ENCODE measurements at regions not wholly inside any gene's neighbourhood (a gene's known extent, or its start where the extent isn't known, plus 50 kb on each side); places are given as distances from the start of the nearest gene placed in this dataset.

DNA sequence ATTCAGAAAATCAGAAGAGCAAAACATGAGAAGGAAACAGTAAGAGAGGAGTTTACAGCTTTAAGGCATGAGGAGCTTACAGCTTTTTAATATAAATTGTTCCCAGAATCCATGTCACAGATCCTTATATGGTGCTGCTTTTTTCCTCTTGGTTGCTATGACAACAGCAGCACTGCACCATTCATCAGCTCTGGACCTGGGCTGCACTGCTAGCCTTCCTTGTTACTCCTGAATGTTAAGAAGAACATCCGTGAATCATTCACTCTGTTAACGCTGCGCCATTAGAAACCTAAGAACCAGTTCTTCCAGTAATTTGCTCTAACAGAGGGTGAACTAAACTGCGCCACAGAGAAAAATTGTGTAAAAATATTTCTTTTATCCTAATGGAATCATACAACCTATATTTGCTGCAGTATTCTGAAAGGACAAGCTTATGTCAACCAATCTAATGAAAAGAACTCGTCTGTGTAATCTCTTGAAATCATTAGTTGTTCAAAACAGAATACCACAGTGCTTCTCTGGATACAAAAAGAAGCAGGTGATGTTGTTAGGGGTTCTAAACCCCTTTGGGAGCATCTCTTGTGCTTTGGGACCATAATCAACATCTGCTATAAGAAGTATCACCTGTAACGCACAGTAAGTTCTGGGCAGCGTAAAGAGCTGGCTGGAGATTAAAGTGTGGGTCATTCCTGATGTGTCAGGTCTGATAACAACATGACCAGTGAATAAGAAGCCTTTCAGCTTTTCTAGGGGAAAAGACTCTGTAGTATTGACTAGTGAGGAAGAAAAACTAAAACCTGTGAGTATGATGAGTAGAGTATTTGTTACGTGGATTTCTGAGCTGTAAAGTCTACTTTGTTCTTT, 151.2 kb downstream of the TANC2 start:
- CTCF ChIA-PET, result interaction anchor here (0.6 to 1.2 kb wide), 3 partner anchors 10 to 206 kb away, joined by 3 to 5 read pairs (median 3); no protein-coding TSS in a partner anchor
- Mint-ChIP-seq H3K27ac (no peak overlapping the region), H3K4me3 (no peak overlapping the region), H3K9me3 (no peaks in the 10 kb centered on the region), H3K36me3 (ENCODE audit: low read depth) (no peaks in the 10 kb centered on the region), H3K4me1 (ENCODE audit: low read depth) (no peaks in the 10 kb centered on the region), H3K27me3 (ENCODE audit: low read depth) (no peaks in the 10 kb centered on the region)
- intact Hi-C loops (cut with micrococcal nuclease), result no loop called here
- DNase-seq, result no peak

DNA sequence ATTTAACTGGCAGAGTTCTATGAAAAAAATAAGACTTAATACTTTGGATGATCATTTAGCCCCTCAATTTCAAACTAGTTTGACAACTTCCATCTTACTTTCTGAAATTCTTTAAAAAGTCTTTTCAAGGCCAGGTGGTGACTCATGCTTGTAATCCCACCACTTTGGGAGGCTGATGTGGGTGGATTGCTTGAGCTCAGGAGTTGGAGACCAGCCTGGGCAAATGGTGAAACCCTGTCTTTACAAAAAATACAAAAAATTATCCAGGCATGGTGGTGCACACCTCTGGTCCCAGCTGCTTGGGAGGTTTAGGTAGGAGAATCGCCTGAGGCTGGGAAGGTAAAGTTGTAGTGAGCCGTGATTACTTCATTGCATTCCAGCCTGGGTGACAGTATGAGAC, 154.4 kb downstream of the TANC2 start:
- Mint-ChIP-seq H3K36me3 (ENCODE audit: low read depth) (no peaks in the 10 kb centered on the region), H3K4me3 (no peak overlapping the region), H3K27ac (no peak overlapping the region), H3K9me3 (no peaks in the 10 kb centered on the region), H3K27me3 (ENCODE audit: low read depth) (no peaks in the 10 kb centered on the region), H3K4me1 (ENCODE audit: low read depth) (no peaks in the 10 kb centered on the region)
- no peak for DNase-seq
- intact Hi-C loops (cut with micrococcal nuclease), result no loop called here
- CTCF ChIA-PET, result no interaction called here

DNA sequence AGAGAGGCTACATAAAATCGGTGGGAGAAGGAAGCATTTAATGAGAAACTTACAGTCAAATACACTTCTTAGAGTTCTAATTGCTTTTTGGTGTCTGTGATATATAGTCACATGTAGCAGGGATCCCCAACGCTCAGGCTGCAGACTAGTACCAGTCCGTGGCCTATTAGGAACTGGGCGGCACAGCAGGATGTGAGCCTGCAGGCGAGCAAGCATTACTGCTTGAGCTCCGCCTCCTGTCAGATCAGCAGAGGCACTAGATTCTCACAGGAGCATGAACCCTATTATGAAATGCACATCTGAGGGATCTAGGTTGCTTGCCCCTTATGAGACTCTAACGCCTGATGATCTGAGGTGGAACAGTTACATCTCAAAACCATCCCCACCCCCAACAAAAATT, 158.5 kb downstream of the TANC2 start:
- Mint-ChIP-seq H3K4me3 (no peak overlapping the region), H3K9me3 (no peaks in the 10 kb centered on the region), H3K36me3 (ENCODE audit: low read depth) (no peaks in the 10 kb centered on the region), H3K27ac (no peak overlapping the region), H3K4me1 (ENCODE audit: low read depth) (no peaks in the 10 kb centered on the region), H3K27me3 (ENCODE audit: low read depth) (no peaks in the 10 kb centered on the region)
- CTCF ChIA-PET, result no interaction called here
- intact Hi-C loops (cut with micrococcal nuclease), result no loop called here
- no peak for DNase-seq

DNA sequence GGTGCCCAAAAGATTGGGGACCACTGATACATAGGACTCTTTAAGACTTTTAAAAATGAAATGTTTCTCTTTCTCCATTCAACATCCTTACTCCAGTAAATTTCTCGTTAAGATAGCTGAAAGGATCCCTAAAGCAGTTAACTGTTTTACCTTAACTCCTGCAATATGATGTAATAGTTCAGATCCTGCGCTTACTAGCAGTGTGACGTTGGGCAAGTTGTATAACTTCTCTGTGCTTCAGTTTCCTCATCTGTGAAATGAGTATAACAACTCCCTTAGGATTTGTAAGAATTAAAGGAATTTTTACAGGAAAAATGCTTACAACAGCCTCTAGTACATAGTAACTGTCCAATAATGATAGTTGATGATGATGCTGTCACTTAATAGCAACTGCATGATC, 158.9 kb downstream of the TANC2 start:
- Mint-ChIP-seq H3K4me1 (ENCODE audit: low read depth) (no peaks in the 10 kb centered on the region), H3K27ac (no peak overlapping the region), H3K9me3 (no peaks in the 10 kb centered on the region), H3K36me3 (ENCODE audit: low read depth) (no peaks in the 10 kb centered on the region), H3K27me3 (ENCODE audit: low read depth) (no peaks in the 10 kb centered on the region), H3K4me3 (no peak overlapping the region)
- intact Hi-C loops (cut with micrococcal nuclease), result no loop called here
- no peak for DNase-seq
- CTCF ChIA-PET, result no interaction called here

DNA sequence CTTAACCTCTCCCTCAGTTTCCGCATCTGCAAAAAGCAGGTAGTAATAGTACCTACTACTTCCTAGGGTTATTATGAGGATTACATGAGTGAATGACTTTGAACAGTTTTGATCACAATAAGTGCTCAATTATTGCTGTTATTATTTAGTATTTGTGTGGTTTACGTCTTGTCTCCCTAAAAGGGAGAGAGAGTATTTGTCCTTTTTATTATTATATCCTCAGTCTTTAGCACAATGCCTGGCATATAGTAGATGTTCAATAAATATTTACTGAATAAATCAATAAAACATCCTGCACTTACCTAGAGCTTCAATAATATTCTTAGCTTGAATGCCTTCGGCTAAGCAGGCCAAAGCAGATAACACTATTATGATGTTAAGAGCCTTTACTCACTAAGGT, 160.0 kb downstream of the TANC2 start:
- no peaks in the 10 kb centered on the region for H3K4me1 Mint-ChIP-seq (ENCODE audit: low read depth)
- H3K4me3 Mint-ChIP-seq, result no peak overlapping the region
- CTCF ChIA-PET, result no interaction called here
- no peaks in the 10 kb centered on the region for H3K9me3 Mint-ChIP-seq
- no peaks in the 10 kb centered on the region for H3K36me3 Mint-ChIP-seq (ENCODE audit: low read depth)
- H3K27ac Mint-ChIP-seq, result no peak overlapping the region
- H3K27me3 Mint-ChIP-seq (ENCODE audit: low read depth), result no peaks in the 10 kb centered on the region
- DNase-seq, result no peak
- intact Hi-C loops (cut with micrococcal nuclease), result no loop called here

DNA sequence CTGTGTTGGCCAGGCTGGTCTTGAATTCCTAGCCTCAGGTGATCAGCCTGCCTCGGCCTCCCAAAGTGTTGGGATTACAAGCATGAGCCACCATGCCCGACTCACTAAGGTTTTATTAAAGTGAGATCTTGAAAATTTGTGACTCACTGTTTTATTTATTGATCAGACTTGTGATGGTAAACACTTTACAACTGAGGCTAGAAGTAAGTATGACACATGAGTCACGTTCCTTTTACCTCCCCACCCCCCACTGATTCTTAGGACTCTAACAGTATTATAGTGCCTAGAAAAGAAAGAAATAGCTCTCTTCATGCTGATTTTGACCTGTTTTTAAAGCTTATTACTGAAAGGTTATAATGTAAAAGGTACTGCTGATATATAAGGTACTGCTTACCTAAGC, 160.6 kb downstream of the TANC2 start:
- no peak overlapping the region for H3K27ac Mint-ChIP-seq
- intact Hi-C loops (cut with micrococcal nuclease), result no loop called here
- no peak overlapping the region for H3K4me3 Mint-ChIP-seq
- H3K9me3 Mint-ChIP-seq, result no peaks in the 10 kb centered on the region
- no peak for DNase-seq
- CTCF ChIA-PET, result interaction anchor here (1.2 kb wide), 1 partner anchor 9 kb away, joined by 5 read pairs; no protein-coding TSS in a partner anchor
- H3K36me3 Mint-ChIP-seq (ENCODE audit: low read depth), result no peaks in the 10 kb centered on the region
- H3K4me1 Mint-ChIP-seq (ENCODE audit: low read depth), result no peaks in the 10 kb centered on the region
- H3K27me3 Mint-ChIP-seq (ENCODE audit: low read depth), result no peaks in the 10 kb centered on the region

DNA sequence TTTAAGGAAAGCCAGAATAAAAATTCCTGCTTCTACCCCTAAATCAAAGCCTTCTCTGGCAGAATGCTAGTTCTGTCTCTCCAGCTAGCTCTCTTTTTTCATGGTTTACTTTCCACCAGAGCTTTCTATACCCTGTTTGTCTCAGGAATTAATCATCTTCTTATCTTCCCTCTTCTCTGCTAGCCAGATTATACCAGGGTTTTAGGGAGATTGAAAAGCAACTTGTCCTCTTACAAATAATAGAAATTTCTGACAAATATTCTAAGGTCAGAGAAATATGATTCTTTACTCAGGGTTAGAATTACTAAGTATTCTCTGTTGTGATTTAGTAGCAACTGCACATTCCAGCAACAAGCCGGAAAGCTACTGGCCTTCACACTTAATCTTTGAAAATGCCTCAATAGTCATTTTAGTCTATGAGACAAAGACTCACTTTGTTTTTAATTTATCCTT, 166.4 kb downstream of the TANC2 start:
- Mint-ChIP-seq H3K9me3 (no peaks in the 10 kb centered on the region), H3K27me3 (ENCODE audit: low read depth) (no peaks in the 10 kb centered on the region), H3K36me3 (ENCODE audit: low read depth) (no peaks in the 10 kb centered on the region), H3K4me3 (no peak overlapping the region), H3K27ac (no peak overlapping the region), H3K4me1 (ENCODE audit: low read depth) (no peaks in the 10 kb centered on the region)
- DNase-seq, result no peak
- CTCF ChIA-PET, result no interaction called here
- intact Hi-C loops (cut with micrococcal nuclease), result no loop called here

DNA sequence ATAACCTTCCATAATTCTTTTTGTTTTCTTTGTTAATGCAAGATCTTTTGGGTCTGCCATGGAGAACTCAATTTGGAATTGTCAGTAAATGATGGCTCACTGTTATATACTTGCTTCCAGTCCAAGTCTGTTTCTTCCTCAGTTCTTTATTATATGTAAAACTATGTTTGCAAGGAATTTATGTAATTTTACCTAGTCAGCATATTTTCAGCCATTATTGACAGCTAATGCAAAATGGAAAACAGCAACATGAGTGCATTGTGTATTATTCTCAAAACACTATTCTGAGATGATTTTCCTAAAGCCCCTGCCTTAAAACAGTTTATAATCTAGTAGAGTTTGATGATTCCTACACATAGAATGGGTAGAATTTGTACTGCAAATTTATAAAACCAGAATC, 167.5 kb downstream of the TANC2 start:
- CTCF ChIA-PET, result no interaction called here
- H3K9me3 Mint-ChIP-seq, result no peaks in the 10 kb centered on the region
- intact Hi-C loops (cut with micrococcal nuclease), result no loop called here
- H3K36me3 Mint-ChIP-seq (ENCODE audit: low read depth), result no peaks in the 10 kb centered on the region
- H3K4me1 Mint-ChIP-seq (ENCODE audit: low read depth), result no peaks in the 10 kb centered on the region
- DNase-seq, result no peak
- no peaks in the 10 kb centered on the region for H3K27me3 Mint-ChIP-seq (ENCODE audit: low read depth)
- H3K27ac Mint-ChIP-seq, result no peak overlapping the region
- no peak overlapping the region for H3K4me3 Mint-ChIP-seq

DNA sequence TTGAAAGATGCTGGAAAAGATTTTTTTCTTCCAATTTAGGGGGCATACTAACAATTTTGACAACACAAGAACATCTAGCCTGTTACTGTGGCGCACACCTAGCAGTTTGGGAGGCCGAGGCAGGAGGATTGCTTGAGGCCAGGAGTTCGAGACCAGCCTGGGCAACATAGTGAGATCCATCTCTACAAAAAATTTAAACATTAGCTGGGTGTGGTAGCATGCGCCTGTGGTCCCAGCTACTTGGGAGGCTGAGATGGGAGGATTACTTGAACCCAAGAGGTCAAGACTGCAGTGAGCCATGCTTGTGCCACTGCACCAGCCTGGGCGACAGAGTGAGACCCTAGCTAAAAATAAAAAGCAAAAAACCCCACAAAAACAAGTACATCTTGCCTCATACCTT, 168.8 kb downstream of the TANC2 start:
- Mint-ChIP-seq H3K9me3 (no peaks in the 10 kb centered on the region), H3K27me3 (ENCODE audit: low read depth) (no peaks in the 10 kb centered on the region), H3K4me3 (no peak overlapping the region), H3K27ac (no peak overlapping the region), H3K4me1 (ENCODE audit: low read depth) (no peaks in the 10 kb centered on the region), H3K36me3 (ENCODE audit: low read depth) (no peaks in the 10 kb centered on the region)
- no peak for DNase-seq
- CTCF ChIA-PET, result interaction anchor here (0.6 to 2.3 kb wide), 2 partner anchors 62 to 272 kb away, joined by 3 to 5 read pairs; no protein-coding TSS in a partner anchor
- intact Hi-C loops (cut with micrococcal nuclease), result no loop called here

DNA sequence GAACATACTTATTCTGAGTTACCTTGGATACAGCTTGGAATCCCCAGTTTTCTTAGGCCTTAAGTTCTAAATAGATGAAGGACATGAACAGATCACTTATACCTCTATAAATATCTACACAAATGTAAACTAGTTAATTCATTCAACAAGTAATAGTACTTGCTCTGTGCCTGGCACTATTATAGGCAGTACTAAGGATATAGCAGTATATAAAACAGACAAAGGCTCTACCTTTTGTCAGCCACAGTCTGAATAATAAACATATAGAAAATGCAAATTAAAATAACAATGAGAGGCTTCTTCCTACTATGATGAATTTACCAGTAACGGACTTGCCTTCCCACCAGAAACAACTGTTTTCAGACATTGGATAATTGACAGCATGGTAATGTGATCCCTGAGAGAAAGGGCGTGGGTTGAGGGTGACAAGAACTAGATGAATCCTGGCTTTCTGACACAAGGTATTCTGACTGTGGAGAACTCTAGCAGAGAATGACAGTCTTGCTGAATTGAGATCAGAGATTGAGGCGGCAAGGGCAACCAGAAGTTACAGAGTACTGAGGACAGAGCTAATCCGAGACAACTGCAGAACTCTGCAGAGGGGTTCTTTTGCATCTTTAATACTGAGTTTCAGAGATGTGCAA, 170.5 kb downstream of the TANC2 start:
- H3K36me3 Mint-ChIP-seq (ENCODE audit: low read depth), result no peaks in the 10 kb centered on the region
- no peak for DNase-seq
- intact Hi-C loops (cut with micrococcal nuclease), result no loop called here
- H3K4me3 Mint-ChIP-seq, result no peak overlapping the region
- H3K4me1 Mint-ChIP-seq (ENCODE audit: low read depth), result no peaks in the 10 kb centered on the region
- CTCF ChIA-PET, result interaction anchor here (2.3 kb wide), 1 partner anchor 271 kb away, joined by 5 read pairs; no protein-coding TSS in a partner anchor
- no peak overlapping the region for H3K27ac Mint-ChIP-seq
- H3K9me3 Mint-ChIP-seq, result no peaks in the 10 kb centered on the region
- no peaks in the 10 kb centered on the region for H3K27me3 Mint-ChIP-seq (ENCODE audit: low read depth)

DNA sequence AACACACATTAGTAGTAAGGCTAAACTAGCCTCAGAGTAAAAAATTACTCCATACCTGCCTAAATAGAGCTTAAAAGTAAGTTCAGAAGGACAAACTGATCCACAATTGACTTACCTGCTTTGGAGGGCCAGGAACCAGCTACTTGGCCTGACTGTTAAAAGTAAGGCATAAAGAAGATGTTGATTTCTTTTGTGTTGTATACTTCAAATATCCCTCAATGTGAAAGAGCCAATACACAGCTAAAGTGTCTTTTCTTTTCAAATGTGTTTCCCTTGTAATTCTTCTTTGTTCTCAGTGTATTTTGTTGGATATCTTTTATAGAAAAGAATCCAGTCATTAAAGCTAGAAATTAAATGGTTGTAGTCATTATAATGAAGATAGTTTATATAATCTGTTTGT, 171.1 kb downstream of the TANC2 start:
- Mint-ChIP-seq H3K36me3 (ENCODE audit: low read depth) (no peaks in the 10 kb centered on the region), H3K27ac (no peak overlapping the region), H3K27me3 (ENCODE audit: low read depth) (no peaks in the 10 kb centered on the region), H3K9me3 (no peaks in the 10 kb centered on the region), H3K4me3 (no peak overlapping the region), H3K4me1 (ENCODE audit: low read depth) (no peaks in the 10 kb centered on the region)
- CTCF ChIA-PET, result interaction anchor here (1.0 kb wide), 1 partner anchor 19 kb away, joined by 3 read pairs; no protein-coding TSS in a partner anchor
- intact Hi-C loops (cut with micrococcal nuclease), result no loop called here
- DNase-seq, result no peak

DNA sequence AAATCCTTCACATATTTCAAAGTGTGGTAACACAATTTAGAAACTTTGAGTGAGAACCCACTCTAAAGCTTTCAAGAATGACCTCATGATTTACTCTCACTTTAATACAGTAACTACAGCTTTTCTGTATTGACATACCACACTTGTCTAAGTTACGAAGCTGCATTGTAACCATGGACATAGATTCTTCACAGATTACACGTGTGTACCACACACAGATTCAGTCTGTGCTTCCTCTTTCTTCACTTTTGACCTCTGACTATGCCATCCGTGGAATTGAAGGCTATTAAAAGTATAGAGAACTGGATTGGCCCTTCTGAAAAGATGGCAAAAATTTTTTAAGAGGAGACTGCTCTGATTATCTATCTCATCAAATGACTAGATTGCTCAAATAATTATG, 172.7 kb downstream of the TANC2 start:
- no peaks in the 10 kb centered on the region for H3K4me1 Mint-ChIP-seq (ENCODE audit: low read depth)
- H3K27ac Mint-ChIP-seq, result no peak overlapping the region
- CTCF ChIA-PET, result no interaction called here
- intact Hi-C loops (cut with micrococcal nuclease), result no loop called here
- H3K4me3 Mint-ChIP-seq, result no peak overlapping the region
- no peaks in the 10 kb centered on the region for H3K9me3 Mint-ChIP-seq
- no peak for DNase-seq
- no peaks in the 10 kb centered on the region for H3K36me3 Mint-ChIP-seq (ENCODE audit: low read depth)
- H3K27me3 Mint-ChIP-seq (ENCODE audit: low read depth), result no peaks in the 10 kb centered on the region

DNA sequence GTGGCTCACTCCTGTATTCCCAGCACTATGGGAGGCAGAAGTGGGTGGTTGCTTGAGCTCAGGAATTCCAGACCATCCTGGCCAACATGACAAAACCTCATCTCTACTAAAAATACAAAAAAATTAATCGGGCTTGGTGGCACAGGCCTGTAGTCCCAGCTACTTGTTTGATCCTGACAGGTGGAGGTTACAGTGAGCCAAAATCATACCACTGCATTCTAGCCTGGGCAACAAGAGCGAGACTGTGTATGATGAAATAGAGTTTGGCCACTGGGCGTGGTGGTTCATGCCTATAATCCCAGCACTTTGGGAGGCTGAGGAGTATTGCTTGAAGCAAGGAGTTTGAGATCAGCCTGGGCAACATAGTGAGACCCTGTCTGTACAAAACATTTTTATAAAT, 173.3 kb downstream of the TANC2 start:
- CTCF ChIA-PET, result no interaction called here
- Mint-ChIP-seq H3K4me1 (ENCODE audit: low read depth) (no peaks in the 10 kb centered on the region), H3K36me3 (ENCODE audit: low read depth) (no peaks in the 10 kb centered on the region), H3K4me3 (no peak overlapping the region), H3K27ac (no peak overlapping the region), H3K9me3 (no peaks in the 10 kb centered on the region), H3K27me3 (ENCODE audit: low read depth) (no peaks in the 10 kb centered on the region)
- DNase-seq, result no peak
- intact Hi-C loops (cut with micrococcal nuclease), result no loop called here

Data from activated naive CD4-positive, alpha-beta T cell treated with anti-CD3 and anti-CD28 coated beads for 36 hours (primary cell).